GM19438 (cell line): ENCODE measurements at regions not wholly inside any gene's neighbourhood (a gene's known extent, or its start where the extent isn't known, plus 50 kb on each side); places are given as distances from the start of the nearest gene placed in this dataset.

Experiments
- ATAC-seq: cut with Tn5 transposase; IDR thresholded peaks from one replicate; pipeline ENCODE4 v1.9.1; 2021; ENCODE audit warnings: low read depth; ENCODE audit not compliant: unreplicated experiment

DNA sequence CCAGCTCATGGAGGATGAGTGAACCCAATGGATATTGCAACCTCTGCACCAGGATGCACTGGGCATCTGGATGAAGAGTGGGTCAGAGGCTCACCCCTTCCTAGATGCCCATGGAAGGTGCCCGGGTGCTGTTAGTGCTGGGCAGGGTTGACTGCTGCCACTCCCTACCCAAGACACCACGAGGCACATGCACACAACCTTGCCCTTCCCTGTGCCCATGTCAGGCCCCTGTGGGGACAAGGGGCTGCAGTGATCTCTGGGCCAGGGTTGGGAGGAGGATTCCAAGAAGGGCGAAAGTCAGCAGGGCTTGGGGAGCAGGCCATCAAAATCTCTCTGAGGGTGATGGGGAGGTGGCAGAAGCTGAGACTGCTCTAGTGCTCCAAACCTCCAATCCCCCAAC lies 309.7 kb upstream of the ST6GAL2 start:
- no peak for ATAC-seq

GRCh38 chr2:107197594-107198294 lies 311.8 kb upstream of the ST6GAL2 start:
- no peak for ATAC-seq

DNA sequence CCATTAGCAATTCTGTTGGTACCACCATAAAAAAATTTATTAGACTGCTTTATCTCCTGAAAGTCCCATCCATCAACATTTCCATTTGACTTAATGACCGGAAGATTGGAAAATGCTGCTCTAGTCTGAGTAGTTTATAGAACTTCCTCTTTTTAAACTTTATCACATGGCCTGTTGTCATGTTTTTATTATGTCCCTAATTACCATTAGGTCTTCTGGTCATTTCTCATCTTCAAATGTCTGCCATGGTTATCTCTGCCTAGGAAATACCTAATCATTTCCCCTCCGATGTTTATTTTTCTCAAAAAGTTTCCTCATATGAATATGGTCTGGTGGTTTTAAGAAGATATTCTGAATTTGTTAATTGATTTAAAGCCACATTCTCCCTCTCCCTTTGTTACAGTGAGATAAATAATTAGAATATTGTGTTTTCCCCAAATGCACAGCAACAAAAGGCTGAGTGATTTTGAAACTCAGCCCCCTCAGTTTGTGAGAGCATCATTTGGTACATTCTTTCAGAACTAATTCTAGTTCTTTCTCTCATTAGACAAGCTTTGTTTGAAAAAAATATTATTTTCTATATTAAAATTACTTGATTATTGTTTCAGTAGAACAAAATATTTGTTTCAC lies 317.1 kb upstream of the ST6GAL2 start:
- ATAC-seq: no peak

GRCh38 chr2:107215401-107216350 lies 329.7 kb upstream of the ST6GAL2 start:
- ATAC-seq: no peak

GRCh38 chr2:107218208-107218607 lies 332.2 kb upstream of the ST6GAL2 start:
- no peak for ATAC-seq

DNA sequence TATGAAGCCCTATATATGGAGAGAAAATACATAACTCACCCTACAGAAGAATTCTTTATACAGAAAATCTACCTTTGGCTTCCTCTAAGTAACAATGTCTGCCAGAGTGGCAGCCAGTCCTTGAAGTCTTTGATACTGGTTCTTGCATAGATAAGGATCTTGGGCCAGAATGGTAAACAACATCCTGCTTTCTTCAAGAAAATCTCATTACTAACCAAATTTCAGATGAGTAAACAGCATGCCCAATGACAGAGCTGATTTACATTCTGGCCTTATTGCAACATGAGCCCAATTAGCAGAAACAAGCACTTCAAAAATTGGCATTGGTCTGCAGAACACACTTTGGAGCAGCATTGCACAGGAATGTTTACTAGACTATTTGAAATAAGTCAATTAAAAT lies 336.5 kb upstream of the ST6GAL2 start:
- no peak for ATAC-seq

GRCh38 chr2:107235491-107236254 lies 349.7 kb upstream of the ST6GAL2 start:
- no peak for ATAC-seq

GRCh38 chr2:107242811-107243210 lies 356.8 kb upstream of the ST6GAL2 start:
- no peak for ATAC-seq

DNA sequence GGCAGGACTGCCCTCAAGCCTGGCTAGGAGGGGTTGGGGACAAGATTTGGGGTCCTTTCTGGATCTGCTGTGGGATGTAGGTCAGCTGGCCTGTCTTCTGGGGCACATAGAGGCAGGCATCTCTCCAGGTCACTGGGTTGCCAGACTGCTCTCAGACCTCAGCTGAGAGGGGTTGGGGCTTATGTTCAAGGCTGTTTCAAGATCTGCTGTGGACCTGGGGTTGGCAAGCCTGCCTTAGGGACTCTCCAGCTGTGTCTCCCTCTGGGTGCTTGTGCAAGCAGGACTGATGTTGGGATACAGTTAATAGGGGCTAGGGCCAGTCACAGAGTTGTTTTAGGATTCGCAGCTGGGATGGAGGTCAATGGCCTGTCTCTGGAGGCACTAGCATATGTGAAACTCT lies 363.0 kb upstream of the ST6GAL2 start:
- ATAC-seq: no peak

DNA sequence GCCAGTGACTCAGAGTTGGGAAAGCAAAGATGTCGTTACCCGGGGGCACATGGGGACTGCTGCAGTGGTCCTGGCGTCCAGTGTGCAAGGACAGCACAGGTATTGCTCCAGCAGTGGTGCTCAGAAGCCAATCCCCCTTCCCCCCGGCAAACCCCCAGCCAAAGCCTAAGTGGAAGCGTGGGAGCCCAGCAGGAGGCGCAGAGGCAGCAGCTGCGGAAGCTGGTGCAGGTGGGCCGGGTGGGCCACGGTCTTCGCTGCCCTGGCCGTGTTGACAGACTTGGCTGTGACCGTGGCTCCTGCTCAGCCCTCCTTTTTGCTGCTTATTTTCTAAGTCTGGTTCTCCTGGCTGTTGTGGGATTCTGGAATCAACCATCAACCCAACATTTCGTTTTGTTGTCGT lies 369.8 kb upstream of the ST6GAL2 start:
- no peak for ATAC-seq

- no peak for ATAC-seq
Observed at GRCh38 chr2:107258531-107259407, 372.8 kb upstream of the ST6GAL2 start.

- no peak for ATAC-seq
Observed at GRCh38 chr2:107259408-107260195, 373.6 kb upstream of the ST6GAL2 start.

DNA sequence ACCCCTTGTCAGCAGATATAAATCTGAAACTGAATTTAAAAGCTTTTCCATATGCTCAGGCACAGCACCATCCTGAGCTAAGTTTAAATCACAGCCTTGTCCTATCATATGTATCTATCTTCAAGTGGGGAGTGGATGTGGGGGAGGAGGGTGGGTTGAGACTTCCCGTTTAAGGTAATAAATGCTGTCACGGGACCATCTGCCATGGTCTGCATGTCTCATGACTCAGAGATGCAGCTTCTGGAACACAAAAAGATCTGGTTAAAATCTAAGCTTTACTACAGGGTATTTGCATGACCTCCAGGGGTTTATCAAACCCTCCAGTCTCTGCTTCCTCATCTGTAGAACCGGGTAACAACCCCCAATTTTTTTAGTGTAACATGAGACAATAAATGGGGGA lies 377.7 kb upstream of the ST6GAL2 start:
- no peak for ATAC-seq

- no peak for ATAC-seq
Observed at GRCh38 chr2:107264184-107264583, 378.2 kb upstream of the ST6GAL2 start.

GRCh38 chr2:107266555-107266954 lies 380.6 kb upstream of the ST6GAL2 start:
- ATAC-seq: no peak

- no peak for ATAC-seq
Observed at GRCh38 chr2:107267086-107267485, 381.1 kb upstream of the ST6GAL2 start.

- no peak for ATAC-seq
Observed at GRCh38 chr2:107276034-107276433, 390.1 kb upstream of the ST6GAL2 start.

DNA sequence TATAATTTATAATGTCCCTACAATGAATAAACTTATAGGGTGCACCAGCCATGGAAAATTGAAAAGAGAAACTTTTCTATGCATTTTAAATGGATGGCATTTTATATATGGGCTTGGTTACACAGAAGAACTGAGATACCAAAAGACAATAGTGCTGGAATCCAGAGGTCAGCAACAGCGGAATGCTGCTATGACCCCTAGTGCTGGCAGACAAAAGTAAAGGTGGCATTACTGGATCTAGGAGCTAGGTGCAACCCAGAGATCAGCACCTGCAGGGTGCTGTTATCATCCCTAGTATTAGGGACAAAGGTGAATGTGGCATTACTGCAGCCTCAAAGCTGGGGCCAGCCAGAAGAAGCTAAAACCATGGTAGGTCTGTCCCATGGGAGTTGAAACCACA lies 392.7 kb upstream of the ST6GAL2 start:
- no peak for ATAC-seq

DNA sequence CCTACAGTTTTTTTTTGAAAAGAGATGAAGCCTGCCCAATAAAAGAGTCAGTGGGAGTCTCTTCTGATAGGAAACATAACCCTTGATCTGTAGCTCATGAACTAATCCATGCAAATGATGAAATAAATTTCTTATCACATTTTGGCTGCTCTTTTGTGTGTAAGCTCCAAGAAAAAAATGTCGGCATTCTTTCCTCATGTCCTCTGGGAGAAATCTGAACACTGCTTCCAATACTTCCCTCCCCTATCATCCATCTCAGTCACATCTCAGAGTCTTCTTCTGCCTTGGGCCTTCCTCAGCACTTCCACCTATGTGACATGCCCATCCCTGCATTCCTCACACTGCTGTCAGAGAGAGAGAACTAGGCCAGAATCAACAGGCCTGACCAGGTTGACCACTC lies 395.7 kb upstream of the ST6GAL2 start:
- no peak for ATAC-seq
